ENCODE measurements at regions not wholly inside any gene's neighbourhood (a gene's known extent, or its start where the extent isn't known, plus 50 kb on each side); places are given as distances from the start of the nearest gene placed in this dataset.

- H3K4me1 ChIP-seq (ENCODE audit: control insufficient read depth, insufficient read depth, low read length), result peaks cover 25% of the 10 kb centered on the region
- H3K36me3 ChIP-seq (ENCODE audit: control insufficient read depth, insufficient read depth, low read length, severe bottlenecking), result no peaks in the 10 kb centered on the region
- no peaks in the 10 kb centered on the region for H3K9me3 ChIP-seq (ENCODE audit: control insufficient read depth, low read length)
- H3K27me3 ChIP-seq (replicated peaks; ENCODE audit: control insufficient read depth, insufficient read depth, low read length), result no peaks in the 10 kb centered on the region
- peak; percentile 11 for DNase-seq (ENCODE audit: low read depth)
- H3K9ac ChIP-seq (ENCODE audit: low read length), result no peak overlapping the region
- peak overlapping the region; percentile 5 for H3K4me3 ChIP-seq (ENCODE audit: low read length)
Measured at GRCh38 chr3:124412644-124413043, 317.6 kb upstream of the UMPS start.

- no peaks in the 10 kb centered on the region for H3K9me3 ChIP-seq (ENCODE audit: control insufficient read depth, low read length)
- no peaks in the 10 kb centered on the region for H3K36me3 ChIP-seq (ENCODE audit: control insufficient read depth, insufficient read depth, low read length, severe bottlenecking)
- no peak overlapping the region for H3K9ac ChIP-seq (ENCODE audit: low read length)
- H3K4me1 ChIP-seq (ENCODE audit: control insufficient read depth, insufficient read depth, low read length), result peaks cover 25% of the 10 kb centered on the region
- no peak for DNase-seq (ENCODE audit: low read depth)
- H3K4me3 ChIP-seq (ENCODE audit: low read length), result no peak overlapping the region
- H3K27me3 ChIP-seq (replicated peaks; ENCODE audit: control insufficient read depth, insufficient read depth, low read length), result no peaks in the 10 kb centered on the region
Measured at GRCh38 chr3:124413393-124413792, 316.9 kb upstream of the UMPS start.

GRCh38 chr3:124413989-124414598 is 316.2 kb upstream of the UMPS start:
- no peaks in the 10 kb centered on the region for H3K27me3 ChIP-seq (replicated peaks; ENCODE audit: control insufficient read depth, insufficient read depth, low read length)
- H3K36me3 ChIP-seq (ENCODE audit: control insufficient read depth, insufficient read depth, low read length, severe bottlenecking), result no peaks in the 10 kb centered on the region
- DNase-seq (ENCODE audit: low read depth), result no peak
- peaks cover 25% of the 10 kb centered on the region for H3K4me1 ChIP-seq (ENCODE audit: control insufficient read depth, insufficient read depth, low read length)
- no peak overlapping the region for H3K4me3 ChIP-seq (ENCODE audit: low read length)
- H3K9me3 ChIP-seq (ENCODE audit: control insufficient read depth, low read length), result no peaks in the 10 kb centered on the region
- no peak overlapping the region for H3K9ac ChIP-seq (ENCODE audit: low read length)

GRCh38 chr3:124415446-124415960 is 314.7 kb upstream of the UMPS start:
- no peaks in the 10 kb centered on the region for H3K9me3 ChIP-seq (ENCODE audit: control insufficient read depth, low read length)

GRCh38 chr3:124419303-124419702 is 310.9 kb upstream of the UMPS start:
- Histone ChIP-seq H3K9me3 (ENCODE audit: control insufficient read depth, low read length) (no peaks in the 10 kb centered on the region), H3K4me1 (ENCODE audit: control insufficient read depth, insufficient read depth, low read length) (peaks cover 20% of the 10 kb centered on the region), H3K9ac (ENCODE audit: low read length) (no peak overlapping the region), H3K4me3 (ENCODE audit: low read length) (no peak overlapping the region), H3K36me3 (ENCODE audit: control insufficient read depth, insufficient read depth, low read length, severe bottlenecking) (no peaks in the 10 kb centered on the region), H3K27me3 (replicated peaks; ENCODE audit: control insufficient read depth, insufficient read depth, low read length) (no peaks in the 10 kb centered on the region)
- no peak for DNase-seq (ENCODE audit: low read depth)

More at GRCh38 chr3:124415446-124415960, 314.7 kb upstream of the UMPS start:
- H3K27me3 ChIP-seq (replicated peaks; ENCODE audit: control insufficient read depth, insufficient read depth, low read length), result no peaks in the 10 kb centered on the region
- H3K4me1 ChIP-seq (ENCODE audit: control insufficient read depth, insufficient read depth, low read length), result peaks cover 30% of the 10 kb centered on the region
- no peaks in the 10 kb centered on the region for H3K36me3 ChIP-seq (ENCODE audit: control insufficient read depth, insufficient read depth, low read length, severe bottlenecking)
- H3K9ac ChIP-seq (ENCODE audit: low read length), result no peak overlapping the region
- no peak overlapping the region for H3K4me3 ChIP-seq (ENCODE audit: low read length)
- DNase-seq (ENCODE audit: low read depth), result no peak

GRCh38 chr3:124420392-124420791 is 309.9 kb upstream of the UMPS start:
- H3K9me3 ChIP-seq (ENCODE audit: control insufficient read depth, low read length), result no peaks in the 10 kb centered on the region
- peaks cover 13% of the 10 kb centered on the region for H3K4me1 ChIP-seq (ENCODE audit: control insufficient read depth, insufficient read depth, low read length)
- no peak overlapping the region for H3K4me3 ChIP-seq (ENCODE audit: low read length)
- no peaks in the 10 kb centered on the region for H3K27me3 ChIP-seq (replicated peaks; ENCODE audit: control insufficient read depth, insufficient read depth, low read length)
- no peak overlapping the region for H3K9ac ChIP-seq (ENCODE audit: low read length)
- no peaks in the 10 kb centered on the region for H3K36me3 ChIP-seq (ENCODE audit: control insufficient read depth, insufficient read depth, low read length, severe bottlenecking)
- no peak for DNase-seq (ENCODE audit: low read depth)

- DNase-seq (ENCODE audit: low read depth), result no peak
- peaks cover 9% of the 10 kb centered on the region for H3K4me1 ChIP-seq (ENCODE audit: control insufficient read depth, insufficient read depth, low read length)
- H3K4me3 ChIP-seq (ENCODE audit: low read length), result no peak overlapping the region
- H3K9ac ChIP-seq (ENCODE audit: low read length), result no peak overlapping the region
- H3K27me3 ChIP-seq (replicated peaks; ENCODE audit: control insufficient read depth, insufficient read depth, low read length), result no peaks in the 10 kb centered on the region
- no peaks in the 10 kb centered on the region for H3K9me3 ChIP-seq (ENCODE audit: control insufficient read depth, low read length)
- no peaks in the 10 kb centered on the region for H3K36me3 ChIP-seq (ENCODE audit: control insufficient read depth, insufficient read depth, low read length, severe bottlenecking)
Measured at GRCh38 chr3:124422805-124423204, 307.4 kb upstream of the UMPS start.

- no peak overlapping the region for H3K4me3 ChIP-seq (ENCODE audit: low read length)
- no peak for DNase-seq (ENCODE audit: low read depth)
- H3K4me1 ChIP-seq (ENCODE audit: control insufficient read depth, insufficient read depth, low read length), result peaks cover 20% of the 10 kb centered on the region
- H3K9me3 ChIP-seq (ENCODE audit: control insufficient read depth, low read length), result no peaks in the 10 kb centered on the region
- H3K27me3 ChIP-seq (replicated peaks; ENCODE audit: control insufficient read depth, insufficient read depth, low read length), result no peaks in the 10 kb centered on the region
- no peaks in the 10 kb centered on the region for H3K36me3 ChIP-seq (ENCODE audit: control insufficient read depth, insufficient read depth, low read length, severe bottlenecking)
- no peak overlapping the region for H3K9ac ChIP-seq (ENCODE audit: low read length)
Measured at GRCh38 chr3:124424396-124424795, 305.9 kb upstream of the UMPS start.

GRCh38 chr3:124425972-124426371 is 304.3 kb upstream of the UMPS start:
- no peak overlapping the region for H3K9ac ChIP-seq (ENCODE audit: low read length)
- H3K36me3 ChIP-seq (ENCODE audit: control insufficient read depth, insufficient read depth, low read length, severe bottlenecking), result peaks cover 3% of the 10 kb centered on the region
- DNase-seq (ENCODE audit: low read depth), result no peak
- no peak overlapping the region for H3K4me3 ChIP-seq (ENCODE audit: low read length)
- H3K27me3 ChIP-seq (replicated peaks; ENCODE audit: control insufficient read depth, insufficient read depth, low read length), result no peaks in the 10 kb centered on the region
- no peaks in the 10 kb centered on the region for H3K9me3 ChIP-seq (ENCODE audit: control insufficient read depth, low read length)
- H3K4me1 ChIP-seq (ENCODE audit: control insufficient read depth, insufficient read depth, low read length), result peaks cover 10% of the 10 kb centered on the region

GRCh38 chr3:124428372-124429128 is 301.7 kb upstream of the UMPS start:
- H3K4me1 ChIP-seq (ENCODE audit: control insufficient read depth, insufficient read depth, low read length), result peaks cover 10% of the 10 kb centered on the region
- H3K36me3 ChIP-seq (ENCODE audit: control insufficient read depth, insufficient read depth, low read length, severe bottlenecking), result peaks cover 3% of the 10 kb centered on the region
- no peaks in the 10 kb centered on the region for H3K27me3 ChIP-seq (replicated peaks; ENCODE audit: control insufficient read depth, insufficient read depth, low read length)
- H3K9ac ChIP-seq (ENCODE audit: low read length), result no peak overlapping the region
- peak; percentile 48 for DNase-seq (ENCODE audit: low read depth)
- H3K9me3 ChIP-seq (ENCODE audit: control insufficient read depth, low read length), result no peaks in the 10 kb centered on the region
- H3K4me3 ChIP-seq (ENCODE audit: low read length), result no peak overlapping the region

- Histone ChIP-seq H3K9me3 (ENCODE audit: control insufficient read depth, low read length) (no peaks in the 10 kb centered on the region), H3K9ac (ENCODE audit: low read length) (no peak overlapping the region), H3K4me3 (ENCODE audit: low read length) (no peak overlapping the region), H3K27me3 (replicated peaks; ENCODE audit: control insufficient read depth, insufficient read depth, low read length) (no peaks in the 10 kb centered on the region), H3K4me1 (ENCODE audit: control insufficient read depth, insufficient read depth, low read length) (peaks cover 10% of the 10 kb centered on the region), H3K36me3 (ENCODE audit: control insufficient read depth, insufficient read depth, low read length, severe bottlenecking) (peaks cover 5% of the 10 kb centered on the region)
- DNase-seq (ENCODE audit: low read depth), result peak; percentile 81
Measured at GRCh38 chr3:124429129-124429815, 301.0 kb upstream of the UMPS start.

Measured in adipocyte (in vitro differentiated cells).